ENCODE measurements at regions not wholly inside any gene's neighbourhood (a gene's known extent, or its start where the extent isn't known, plus 50 kb on each side); places are given as distances from the start of the nearest gene placed in this dataset.

- no peak overlapping the region for H2AFZ ChIP-seq (ENCODE audit: low read length)
- TF ChIP-seq EZH2phosphoT487 (IDR thresholded peaks at IDR 0.05; ENCODE audit: borderline replicate concordance, low read length): no peak
- TF ChIP-seq EZH2 (IDR thresholded peaks at IDR 0.05; ENCODE audit: low read length, unreplicated experiment): no peak
- TF ChIP-seq, protein P1, sequence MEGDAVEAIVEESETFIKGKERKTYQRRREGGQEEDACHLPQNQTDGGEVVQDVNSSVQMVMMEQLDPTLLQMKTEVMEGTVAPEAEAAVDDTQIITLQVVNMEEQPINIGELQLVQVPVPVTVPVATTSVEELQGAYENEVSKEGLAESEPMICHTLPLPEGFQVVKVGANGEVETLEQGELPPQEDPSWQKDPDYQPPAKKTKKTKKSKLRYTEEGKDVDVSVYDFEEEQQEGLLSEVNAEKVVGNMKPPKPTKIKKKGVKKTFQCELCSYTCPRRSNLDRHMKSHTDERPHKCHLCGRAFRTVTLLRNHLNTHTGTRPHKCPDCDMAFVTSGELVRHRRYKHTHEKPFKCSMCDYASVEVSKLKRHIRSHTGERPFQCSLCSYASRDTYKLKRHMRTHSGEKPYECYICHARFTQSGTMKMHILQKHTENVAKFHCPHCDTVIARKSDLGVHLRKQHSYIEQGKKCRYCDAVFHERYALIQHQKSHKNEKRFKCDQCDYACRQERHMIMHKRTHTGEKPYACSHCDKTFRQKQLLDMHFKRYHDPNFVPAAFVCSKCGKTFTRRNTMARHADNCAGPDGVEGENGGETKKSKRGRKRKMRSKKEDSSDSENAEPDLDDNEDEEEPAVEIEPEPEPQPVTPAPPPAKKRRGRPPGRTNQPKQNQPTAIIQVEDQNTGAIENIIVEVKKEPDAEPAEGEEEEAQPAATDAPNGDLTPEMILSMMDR (conservative IDR thresholded peaks at IDR 0.05; ENCODE audit: low read depth, low read length): no peak
- H3K27ac ChIP-seq (ENCODE audit: low read length): no peak overlapping the region
- BruUV-seq (replicated peaks): no TSS peak
- H3K4me1 ChIP-seq (ENCODE audit: insufficient read depth, low read length): no peaks in the 10 kb centered on the region
- no peaks in the 10 kb centered on the region for H3K9me3 ChIP-seq (ENCODE audit: low read length)
- H3K27me3 ChIP-seq (ENCODE audit: low read length): no peaks in the 10 kb centered on the region
- H3K4me3 ChIP-seq (ENCODE audit: low read length): no peak overlapping the region
- ATAC-seq (no peak), DNase-seq (no peak)
- no peaks in the 10 kb centered on the region for H3K36me3 ChIP-seq (ENCODE audit: low read depth, low read length)
- intact Hi-C loops (cut with micrococcal nuclease): no loop called here
- no peak overlapping the region for H3K9ac ChIP-seq (ENCODE audit: low read length)
- H4K20me1 ChIP-seq (ENCODE audit: low read length): no peaks in the 10 kb centered on the region
- ChIA-PET POLR2A (ENCODE audit: unreplicated experiment) (no interaction called here), CTCF (no interaction called here)
- H3F3A ChIP-seq (ENCODE audit: low read length, unreplicated experiment): no peaks in the 10 kb centered on the region
- H3K4me2 ChIP-seq (ENCODE audit: low read length): no peak overlapping the region
- no peaks in the 10 kb centered on the region for H3K79me2 ChIP-seq (ENCODE audit: low read length)
- H3K9me2 ChIP-seq (replicated peaks; ENCODE audit: low read length): no peaks in the 10 kb centered on the region
These were observed 741.2 kb upstream of the PCDH9 start for GRCh38 chr13:67971291-67971690.

DNA sequence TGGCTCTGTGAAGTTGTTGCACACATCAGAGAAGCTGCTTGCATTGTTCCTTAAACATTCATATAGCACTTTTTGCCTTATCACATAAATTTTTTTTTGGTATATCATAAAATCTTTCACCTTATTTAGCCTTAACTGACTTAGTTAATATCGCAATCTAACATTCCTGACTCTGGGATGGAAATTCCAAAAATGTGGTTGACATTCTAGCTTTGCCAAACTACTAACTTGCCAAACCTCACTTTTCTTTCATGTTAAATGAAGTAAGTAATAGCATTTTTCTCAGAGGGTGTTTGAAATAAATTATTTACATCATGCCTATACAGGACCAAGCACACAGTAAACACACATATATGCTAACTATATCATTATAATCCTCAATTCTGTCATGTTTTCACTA is 736.9 kb upstream of the PCDH9 start:
- Histone ChIP-seq H2AFZ (ENCODE audit: low read length) (no peak overlapping the region), H3K27ac (ENCODE audit: low read length) (no peak overlapping the region), H3K4me3 (ENCODE audit: low read length) (no peak overlapping the region), H3K36me3 (ENCODE audit: low read depth, low read length) (no peaks in the 10 kb centered on the region), H3K4me2 (ENCODE audit: low read length) (no peak overlapping the region), H3K4me1 (ENCODE audit: insufficient read depth, low read length) (no peaks in the 10 kb centered on the region), H3K9ac (ENCODE audit: low read length) (no peak overlapping the region), H4K20me1 (ENCODE audit: low read length) (no peaks in the 10 kb centered on the region), H3K9me3 (ENCODE audit: low read length) (no peaks in the 10 kb centered on the region), H3K27me3 (ENCODE audit: low read length) (no peaks in the 10 kb centered on the region), H3F3A (ENCODE audit: low read length, unreplicated experiment) (no peaks in the 10 kb centered on the region), H3K79me2 (ENCODE audit: low read length) (no peaks in the 10 kb centered on the region), H3K9me2 (replicated peaks; ENCODE audit: low read length) (no peaks in the 10 kb centered on the region)
- BruUV-seq (replicated peaks): no TSS peak
- intact Hi-C loops (cut with micrococcal nuclease): no loop called here
- no peak for DNase-seq
- no peak for ATAC-seq
- CTCF ChIA-PET: no interaction called here
- POLR2A ChIA-PET (ENCODE audit: unreplicated experiment): interaction anchor here (0.6 kb wide), 1 partner anchor 566 kb away, joined by 4 read pairs; no protein-coding TSS in a partner anchor
- TF ChIP-seq EZH2phosphoT487 (IDR thresholded peaks at IDR 0.05; ENCODE audit: borderline replicate concordance, low read length) (no peak), EZH2 (IDR thresholded peaks at IDR 0.05; ENCODE audit: low read length, unreplicated experiment) (no peak)
- TF ChIP-seq, protein P1 (conservative IDR thresholded peaks at IDR 0.05; ENCODE audit: low read depth, low read length): no peak

GRCh38 chr13:67966065-67966464 is 735.9 kb upstream of the PCDH9 start:
- ChIA-PET CTCF (no interaction called here), POLR2A (ENCODE audit: unreplicated experiment) (interaction anchor here (0.6 kb wide), 1 partner anchor 567 kb away, joined by 4 read pairs; no protein-coding TSS in a partner anchor)
- Histone ChIP-seq H3K4me3 (ENCODE audit: low read length) (no peak overlapping the region), H3K9me2 (replicated peaks; ENCODE audit: low read length) (no peaks in the 10 kb centered on the region), H3K27me3 (ENCODE audit: low read length) (no peaks in the 10 kb centered on the region), H3K27ac (ENCODE audit: low read length) (no peak overlapping the region), H3K4me2 (ENCODE audit: low read length) (no peak overlapping the region), H3K9me3 (ENCODE audit: low read length) (no peaks in the 10 kb centered on the region), H3K9ac (ENCODE audit: low read length) (no peak overlapping the region), H3K4me1 (ENCODE audit: insufficient read depth, low read length) (no peaks in the 10 kb centered on the region), H3K36me3 (ENCODE audit: low read depth, low read length) (no peaks in the 10 kb centered on the region), H3F3A (ENCODE audit: low read length, unreplicated experiment) (no peaks in the 10 kb centered on the region), H3K79me2 (ENCODE audit: low read length) (no peaks in the 10 kb centered on the region), H2AFZ (ENCODE audit: low read length) (no peak overlapping the region), H4K20me1 (ENCODE audit: low read length) (no peaks in the 10 kb centered on the region)
- TF ChIP-seq EZH2phosphoT487 (IDR thresholded peaks at IDR 0.05; ENCODE audit: borderline replicate concordance, low read length) (no peak), EZH2 (IDR thresholded peaks at IDR 0.05; ENCODE audit: low read length, unreplicated experiment) (no peak)
- TF ChIP-seq, protein P1 (conservative IDR thresholded peaks at IDR 0.05; ENCODE audit: low read depth, low read length): no peak
- DNase-seq: no peak
- no peak for ATAC-seq
- no TSS peak for BruUV-seq (replicated peaks)
- intact Hi-C loops (cut with micrococcal nuclease): no loop called here

Data from PC-3 (cell line).